ENCODE measurements at regions not wholly inside any gene's neighbourhood (a gene's known extent, or its start where the extent isn't known, plus 50 kb on each side); places are given as distances from the start of the nearest gene placed in this dataset.

GRCh38 chr10:36063396-36063795 is 421.3 kb upstream of the FZD8 start:
- H3K27ac ChIP-seq (ENCODE audit: low read depth, low read length), result no peak overlapping the region
- no peaks in the 10 kb centered on the region for H3K4me1 Mint-ChIP-seq (ENCODE audit: low read depth, unreplicated experiment)
- H3K4me3 Mint-ChIP-seq (ENCODE audit: unreplicated experiment), result no peak overlapping the region
- no peaks in the 10 kb centered on the region for H3K36me3 Mint-ChIP-seq (ENCODE audit: low read depth, unreplicated experiment)
- H3K9me3 Mint-ChIP-seq (ENCODE audit: unreplicated experiment), result peaks cover 8% of the 10 kb centered on the region
- peaks cover 5% of the 10 kb centered on the region for H3K27me3 Mint-ChIP-seq (ENCODE audit: low read depth, unreplicated experiment)
- no peaks in the 10 kb centered on the region for H4K20me1 ChIP-seq (ENCODE audit: insufficient read depth, low read length)
- no peak overlapping the region for H3K4me2 ChIP-seq (ENCODE audit: low read length)
- H3K9ac ChIP-seq (ENCODE audit: low read length), result no peak overlapping the region
- peaks cover 17% of the 10 kb centered on the region for H3K9me3 ChIP-seq (ENCODE audit: insufficient read depth, low read depth, low read length)
- no peaks in the 10 kb centered on the region for H3K4me1 ChIP-seq (ENCODE audit: insufficient read depth, low read length)
- TF ChIP-seq EZH2 (IDR thresholded peaks at IDR 0.05; ENCODE audit: insufficient read depth, low read length) (no peak), CTCF (IDR thresholded peaks at IDR 0.05; ENCODE audit: insufficient read depth, low read depth, low read length) (no peak)
- FAIRE-seq (no peak), DNase-seq (ENCODE audit: low read depth) (no peak)
- no peaks in the 10 kb centered on the region for H3K79me2 ChIP-seq (ENCODE audit: insufficient read depth, low read length)
- H3K36me3 ChIP-seq (ENCODE audit: insufficient read depth, low read length), result no peaks in the 10 kb centered on the region
- no peak overlapping the region for H3K4me3 ChIP-seq (ENCODE audit: insufficient read depth, low read depth, low read length)
- no peak overlapping the region for H3K27ac Mint-ChIP-seq (ENCODE audit: unreplicated experiment)
- H3K27me3 ChIP-seq (ENCODE audit: insufficient read depth, low read length), result no peaks in the 10 kb centered on the region
- H2AFZ ChIP-seq (ENCODE audit: low read depth, low read length), result no peak overlapping the region

- Histone ChIP-seq H3K4me1 (ENCODE audit: insufficient read depth, low read length) (no peaks in the 10 kb centered on the region), H3K4me2 (ENCODE audit: low read length) (no peak overlapping the region), H3K36me3 (ENCODE audit: insufficient read depth, low read length) (no peaks in the 10 kb centered on the region), H3K9ac (ENCODE audit: low read length) (no peak overlapping the region), H2AFZ (ENCODE audit: low read depth, low read length) (no peak overlapping the region), H3K4me3 (ENCODE audit: insufficient read depth, low read depth, low read length) (no peak overlapping the region), H3K27me3 (ENCODE audit: insufficient read depth, low read length) (no peaks in the 10 kb centered on the region), H3K27ac (ENCODE audit: low read depth, low read length) (no peak overlapping the region), H4K20me1 (ENCODE audit: insufficient read depth, low read length) (no peaks in the 10 kb centered on the region), H3K9me3 (ENCODE audit: insufficient read depth, low read depth, low read length) (no peaks in the 10 kb centered on the region), H3K79me2 (ENCODE audit: insufficient read depth, low read length) (no peaks in the 10 kb centered on the region)
- FAIRE-seq (no peak), DNase-seq (ENCODE audit: low read depth) (no peak)
- TF ChIP-seq EZH2 (IDR thresholded peaks at IDR 0.05; ENCODE audit: insufficient read depth, low read length), result no peak
- no peak for TF ChIP-seq CTCF (IDR thresholded peaks at IDR 0.05; ENCODE audit: insufficient read depth, low read depth, low read length)
- Mint-ChIP-seq H3K4me1 (ENCODE audit: low read depth, unreplicated experiment) (no peaks in the 10 kb centered on the region), H3K9me3 (ENCODE audit: unreplicated experiment) (peaks cover 7% of the 10 kb centered on the region), H3K4me3 (ENCODE audit: unreplicated experiment) (no peak overlapping the region), H3K36me3 (ENCODE audit: low read depth, unreplicated experiment) (no peaks in the 10 kb centered on the region), H3K27ac (ENCODE audit: unreplicated experiment) (no peak overlapping the region), H3K27me3 (ENCODE audit: low read depth, unreplicated experiment) (peaks cover 1% of the 10 kb centered on the region)
Measured at GRCh38 chr10:36057731-36058130, 415.6 kb upstream of the FZD8 start.

- DNase-seq (ENCODE audit: low read depth) (no peak), FAIRE-seq (no peak)
- H3K36me3 Mint-ChIP-seq (ENCODE audit: low read depth, unreplicated experiment), result no peaks in the 10 kb centered on the region
- no peak overlapping the region for H3K4me3 Mint-ChIP-seq (ENCODE audit: unreplicated experiment)
- no peak overlapping the region for H3K4me2 ChIP-seq (ENCODE audit: low read length)
- no peak overlapping the region for H3K4me3 ChIP-seq (ENCODE audit: insufficient read depth, low read depth, low read length)
- no peaks in the 10 kb centered on the region for H3K4me1 Mint-ChIP-seq (ENCODE audit: low read depth, unreplicated experiment)
- H3K9me3 ChIP-seq (ENCODE audit: insufficient read depth, low read depth, low read length), result no peaks in the 10 kb centered on the region
- TF ChIP-seq EZH2 (IDR thresholded peaks at IDR 0.05; ENCODE audit: insufficient read depth, low read length) (no peak), CTCF (IDR thresholded peaks at IDR 0.05; ENCODE audit: insufficient read depth, low read depth, low read length) (no peak)
- no peak overlapping the region for H3K9ac ChIP-seq (ENCODE audit: low read length)
- H4K20me1 ChIP-seq (ENCODE audit: insufficient read depth, low read length), result no peaks in the 10 kb centered on the region
- H3K4me1 ChIP-seq (ENCODE audit: insufficient read depth, low read length), result no peaks in the 10 kb centered on the region
- peaks cover 1% of the 10 kb centered on the region for H3K27me3 Mint-ChIP-seq (ENCODE audit: low read depth, unreplicated experiment)
- H3K36me3 ChIP-seq (ENCODE audit: insufficient read depth, low read length), result no peaks in the 10 kb centered on the region
- H2AFZ ChIP-seq (ENCODE audit: low read depth, low read length), result no peak overlapping the region
- peaks cover 7% of the 10 kb centered on the region for H3K9me3 Mint-ChIP-seq (ENCODE audit: unreplicated experiment)
- H3K79me2 ChIP-seq (ENCODE audit: insufficient read depth, low read length), result no peaks in the 10 kb centered on the region
- H3K27ac ChIP-seq (ENCODE audit: low read depth, low read length), result no peak overlapping the region
- no peaks in the 10 kb centered on the region for H3K27me3 ChIP-seq (ENCODE audit: insufficient read depth, low read length)
- H3K27ac Mint-ChIP-seq (ENCODE audit: unreplicated experiment), result no peak overlapping the region
Measured at GRCh38 chr10:36057180-36057579, 415.1 kb upstream of the FZD8 start.

All from astrocyte (in vitro differentiated cells and primary cell).